NOMO-1 treated with dmso at 0.1 percent for 144 hours (cell line): ENCODE measurements at regions not wholly inside any gene's neighbourhood (a gene's known extent, or its start where the extent isn't known, plus 50 kb on each side); places are given as distances from the start of the nearest gene placed in this dataset.
"Not testable (repeated sequence)": the region's sequence is repeated elsewhere in the genome, so short reads cannot be mapped to it uniquely, and the experiment has no call there.

Experiments used
- DNase-seq: peaks from one replicate; lab custom pipeline; 2025; ENCODE audit not compliant: unreplicated experiment; lab: John Stamatoyannopoulos, UW

- peak; percentile 18 for DNase-seq
Measured at GRCh38 chr11:90284171-90284570, 61.3 kb upstream of the CHORDC1 start.

- not testable (repeated sequence) for DNase-seq
Measured at GRCh38 chr11:90282551-90283071, 59.8 kb upstream of the CHORDC1 start.

GRCh38 chr11:90274362-90274761 is 51.5 kb upstream of the CHORDC1 start:
- no peak for DNase-seq
